HG03442 (cell line): ENCODE measurements at regions not wholly inside any gene's neighbourhood (a gene's known extent, or its start where the extent isn't known, plus 50 kb on each side); places are given as distances from the start of the nearest gene placed in this dataset.

Experiments
- ATAC-seq: cut with Tn5 transposase; IDR thresholded peaks from one replicate; pipeline ENCODE4 v1.9.1; 2021; ENCODE audit warnings: mild to moderate bottlenecking, moderate library complexity; ENCODE audit not compliant: unreplicated experiment

DNA sequence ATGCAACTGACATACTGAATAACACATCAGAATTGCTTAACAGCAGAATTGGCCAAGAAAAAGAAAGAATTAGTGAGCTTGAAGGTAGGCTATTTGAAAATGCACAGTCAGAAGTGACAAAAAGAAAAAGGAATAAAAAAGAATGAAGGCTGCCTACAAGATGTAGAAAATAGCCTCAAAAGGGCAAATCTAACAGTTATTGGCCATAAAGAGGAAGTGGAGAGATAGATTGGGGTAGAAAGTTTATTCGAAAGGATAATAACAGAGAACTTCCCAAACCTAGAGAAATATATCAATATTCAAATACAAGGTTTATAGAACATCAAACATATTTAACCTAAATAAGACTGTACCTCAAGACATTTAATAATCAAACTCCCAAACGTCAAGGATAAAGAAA is 67.5 kb downstream of the ATP6V1G3 start:
- no peak for ATAC-seq

DNA sequence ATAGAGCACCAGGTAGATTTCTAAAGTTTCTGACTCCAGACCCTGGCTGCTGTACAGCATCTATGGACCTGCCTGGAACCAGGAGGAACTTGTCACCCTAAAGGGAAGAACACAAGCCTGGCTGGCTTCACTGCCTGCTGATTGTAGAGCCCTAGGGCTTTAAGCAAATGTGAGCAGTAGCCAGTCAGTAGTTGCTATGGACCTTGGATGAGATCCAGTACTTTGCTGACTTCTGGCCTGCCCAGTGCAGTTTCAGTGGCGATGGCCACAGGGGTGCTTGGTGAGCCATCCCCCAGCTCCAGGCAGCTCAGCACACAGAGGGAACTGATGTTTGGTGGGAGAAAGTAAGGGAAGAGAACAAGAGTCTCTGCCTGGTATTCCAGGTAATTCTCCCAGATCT is 68.4 kb downstream of the ATP6V1G3 start:
- no peak for ATAC-seq

DNA sequence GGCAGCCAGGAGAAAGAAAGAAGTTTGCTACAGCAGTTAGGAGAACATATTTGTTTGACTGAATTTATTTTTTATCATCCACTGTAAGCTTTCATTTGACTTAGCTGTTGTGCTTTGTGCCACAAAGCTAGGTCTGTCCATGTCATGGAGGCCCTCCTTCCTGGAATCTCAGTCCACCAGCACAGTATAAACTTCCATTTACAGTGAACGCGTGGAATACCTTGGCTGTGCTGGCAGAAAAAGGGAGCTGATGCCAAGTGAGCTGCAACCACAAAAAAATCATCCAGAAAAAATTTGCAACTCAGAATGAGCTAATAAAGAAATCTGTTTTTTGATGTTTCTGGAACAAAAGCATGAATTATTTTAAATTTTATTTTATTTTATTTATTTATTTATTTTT is 72.6 kb downstream of the ATP6V1G3 start:
- ATAC-seq, result no peak

DNA sequence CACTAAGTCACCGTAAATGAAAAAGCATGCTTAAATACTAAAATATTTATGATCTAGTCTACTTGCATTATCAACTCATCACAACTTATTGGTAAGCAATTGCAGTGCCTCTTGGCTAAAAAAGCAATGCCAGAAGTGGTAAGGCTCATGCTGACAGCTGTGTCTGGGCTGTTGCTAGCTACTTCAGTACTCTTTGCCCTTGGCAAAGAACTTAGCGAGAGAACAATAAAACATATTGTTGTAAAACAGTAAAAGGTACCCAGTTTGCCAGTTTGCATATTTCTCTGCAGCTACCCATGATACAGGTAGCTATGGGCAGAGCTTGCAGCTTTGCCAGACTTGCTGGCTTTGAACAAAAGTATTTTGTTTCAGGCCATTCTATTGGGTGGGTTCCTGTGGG is 73.1 kb downstream of the ATP6V1G3 start:
- no peak for ATAC-seq

DNA sequence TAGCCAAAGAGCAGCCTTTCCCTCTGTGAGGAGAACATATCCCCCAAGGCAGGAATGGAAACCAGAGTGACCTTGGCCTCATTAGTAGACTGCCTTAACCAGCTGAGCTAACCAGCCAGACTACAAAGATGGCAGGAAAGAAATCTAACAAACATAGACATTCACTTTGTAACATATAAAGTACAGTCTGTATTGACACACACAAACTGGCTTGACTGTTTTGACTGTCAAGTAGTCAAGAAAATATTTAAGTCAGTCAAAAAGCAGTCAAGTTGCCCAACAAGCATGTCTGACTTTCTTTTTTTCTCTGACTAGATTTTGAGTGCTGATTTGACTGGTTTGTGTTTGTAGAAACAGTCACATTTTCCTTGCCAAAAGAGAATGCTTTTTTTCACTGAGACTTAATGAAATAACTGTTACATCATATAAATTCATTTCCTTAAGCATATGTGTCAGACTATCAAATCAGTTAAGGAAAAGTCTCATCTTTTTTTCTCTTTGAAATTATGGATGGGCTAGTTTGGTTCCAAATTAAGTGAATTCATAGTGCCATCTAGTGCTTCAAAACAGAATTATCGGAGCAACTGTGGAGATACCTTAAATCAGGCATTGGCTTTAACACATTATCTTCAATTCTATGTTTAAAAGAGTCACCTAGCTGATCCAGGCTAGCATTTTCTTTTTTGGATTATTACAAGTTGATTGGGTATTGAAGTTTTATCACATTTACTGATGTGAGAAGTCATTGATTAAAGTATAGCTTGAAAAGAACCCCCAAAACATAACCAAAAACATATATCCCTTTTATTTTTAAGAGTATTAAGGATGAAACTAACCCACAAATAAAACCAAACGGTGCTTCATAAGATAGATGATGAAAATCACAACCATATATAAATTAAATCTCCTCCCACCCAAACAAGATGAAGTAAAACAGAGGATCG is 75.0 kb downstream of the ATP6V1G3 start:
- ATAC-seq, result peak; percentile 74

DNA sequence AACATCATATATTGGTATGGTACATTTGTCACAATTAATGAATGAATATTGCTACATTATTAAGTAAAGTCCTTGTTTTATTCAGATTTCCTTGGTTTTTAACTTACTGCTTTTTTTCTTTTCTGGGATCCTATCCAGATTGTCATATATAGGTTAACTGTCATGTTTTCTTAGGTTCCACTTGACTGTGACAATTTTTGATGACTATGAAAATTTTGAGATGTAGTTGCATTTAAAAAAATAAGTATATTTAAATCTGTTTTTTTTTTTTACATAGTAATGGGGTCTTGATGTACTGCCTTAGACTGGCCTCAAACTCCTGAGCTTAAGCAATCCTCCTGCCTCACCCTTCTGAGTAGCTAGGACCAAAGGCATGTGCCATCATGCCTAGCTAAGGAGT is 76.8 kb downstream of the ATP6V1G3 start:
- no peak for ATAC-seq

DNA sequence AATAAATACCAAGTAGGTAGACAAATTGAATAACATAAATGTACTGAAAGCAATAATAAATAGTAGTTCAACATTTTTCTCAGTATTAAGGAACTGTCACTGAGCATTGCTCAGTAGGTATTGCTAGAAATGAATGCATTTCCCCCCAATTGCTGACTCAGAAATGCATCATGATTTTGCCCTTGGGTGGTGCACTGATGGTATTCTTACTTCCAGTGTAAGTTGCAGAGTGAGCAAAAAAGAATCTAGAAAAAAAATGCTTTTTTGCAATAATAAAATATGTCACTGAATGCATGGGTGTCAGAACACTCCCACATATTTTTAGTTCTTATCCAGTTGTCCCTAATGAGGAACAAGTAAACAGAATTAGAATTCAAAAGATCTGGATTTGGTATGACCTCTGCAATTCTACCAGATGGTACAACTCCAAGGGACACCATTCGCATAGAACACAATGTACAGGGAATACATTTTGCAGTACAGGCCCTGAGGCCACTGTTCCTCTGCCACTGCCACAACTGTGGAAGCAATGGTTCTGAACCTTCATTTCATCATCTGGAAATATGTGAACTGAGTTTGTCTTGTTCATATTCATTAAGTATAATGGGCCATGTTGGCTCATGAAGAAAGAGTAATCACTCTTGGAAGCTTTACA is 78.0 kb downstream of the ATP6V1G3 start:
- no peak for ATAC-seq

DNA sequence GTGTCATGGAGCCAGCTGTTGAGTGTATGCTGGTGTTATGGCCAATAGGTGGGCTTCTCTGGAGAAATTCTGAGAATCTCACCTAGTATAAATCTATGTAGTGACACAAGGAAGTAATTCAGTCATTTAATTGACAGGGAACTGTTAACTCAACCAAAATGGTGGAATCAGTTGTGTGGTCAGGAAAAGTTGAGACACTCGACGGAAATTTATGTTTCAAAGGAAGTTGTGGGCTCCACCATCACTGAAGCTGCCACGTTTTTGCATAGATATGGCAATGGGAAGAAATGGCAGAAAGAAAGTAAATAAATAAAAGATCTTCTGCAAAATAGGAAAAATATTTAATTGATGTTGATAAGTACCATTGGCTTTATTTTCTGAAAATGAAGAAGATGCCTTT is 84.5 kb downstream of the ATP6V1G3 start:
- ATAC-seq, result no peak

DNA sequence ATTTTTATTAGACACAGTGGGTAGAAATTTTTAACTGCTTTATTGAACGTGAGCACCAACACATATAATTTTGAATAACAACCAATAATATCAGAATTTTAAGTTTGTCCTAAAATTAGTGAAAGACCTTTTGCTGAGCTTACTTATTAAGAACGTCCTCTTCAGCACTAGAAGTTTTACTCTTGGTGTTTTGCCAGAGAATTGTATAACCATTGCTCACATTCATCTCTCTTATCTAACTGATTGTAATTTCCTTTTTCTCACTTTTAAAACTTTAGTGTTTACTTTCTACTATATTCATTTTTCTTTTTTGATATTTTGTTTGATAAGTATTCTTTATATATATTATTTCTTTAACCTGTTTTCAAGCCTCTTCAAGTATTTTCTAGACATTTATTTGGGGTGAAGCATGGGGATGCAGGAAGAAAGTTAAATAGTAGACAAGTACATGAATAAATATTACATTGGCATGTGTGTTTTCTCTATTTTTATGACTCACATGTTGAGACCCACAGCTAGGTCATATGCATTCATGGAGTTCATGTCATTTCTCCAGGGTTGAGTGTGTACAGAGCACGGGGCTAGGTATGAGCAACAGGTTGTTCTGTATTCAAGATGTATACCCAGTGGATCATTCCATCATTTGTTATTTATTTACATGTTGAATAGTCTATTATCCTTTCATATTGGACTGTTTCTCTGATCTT is 90.6 kb downstream of the ATP6V1G3 start:
- ATAC-seq, result no peak

DNA sequence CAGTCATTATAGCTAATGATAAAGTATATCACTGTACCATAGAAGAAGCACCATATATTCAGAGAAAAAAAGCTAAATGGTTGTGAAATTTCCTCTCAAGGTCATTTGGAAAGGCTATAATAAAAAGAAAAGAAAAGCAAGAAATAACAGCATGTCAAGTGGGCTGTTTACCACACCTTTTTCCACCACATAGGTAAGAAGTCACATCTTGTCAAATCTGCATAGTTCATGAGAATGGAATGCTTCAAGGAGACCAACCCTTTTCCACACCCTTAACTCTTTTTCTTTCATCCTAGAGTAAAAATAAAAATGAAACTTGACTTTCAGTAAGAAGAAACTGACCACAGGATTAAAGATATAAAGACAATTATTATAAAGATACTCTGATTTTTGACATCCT is 91.2 kb downstream of the ATP6V1G3 start:
- no peak for ATAC-seq

DNA sequence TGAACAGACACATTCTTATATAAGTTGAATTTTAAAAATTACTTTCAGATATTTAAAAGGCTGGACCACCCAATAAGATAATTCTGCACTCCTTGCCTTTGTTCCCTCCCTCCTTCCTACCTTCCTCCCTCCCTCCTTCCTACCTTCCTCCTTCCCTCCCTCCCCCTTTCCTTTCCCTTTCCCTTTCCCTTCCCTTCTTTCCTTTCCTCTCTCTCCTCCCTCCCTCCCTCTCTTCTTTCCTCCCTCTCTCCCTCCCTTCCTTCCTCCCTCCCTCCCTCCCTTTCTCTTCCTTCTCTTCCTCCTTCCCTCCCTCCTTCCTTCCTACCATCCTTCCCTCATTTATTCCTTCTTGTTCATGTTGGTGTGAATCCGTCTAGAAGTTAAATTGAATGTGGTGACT is 93.0 kb downstream of the ATP6V1G3 start:
- no peak for ATAC-seq

DNA sequence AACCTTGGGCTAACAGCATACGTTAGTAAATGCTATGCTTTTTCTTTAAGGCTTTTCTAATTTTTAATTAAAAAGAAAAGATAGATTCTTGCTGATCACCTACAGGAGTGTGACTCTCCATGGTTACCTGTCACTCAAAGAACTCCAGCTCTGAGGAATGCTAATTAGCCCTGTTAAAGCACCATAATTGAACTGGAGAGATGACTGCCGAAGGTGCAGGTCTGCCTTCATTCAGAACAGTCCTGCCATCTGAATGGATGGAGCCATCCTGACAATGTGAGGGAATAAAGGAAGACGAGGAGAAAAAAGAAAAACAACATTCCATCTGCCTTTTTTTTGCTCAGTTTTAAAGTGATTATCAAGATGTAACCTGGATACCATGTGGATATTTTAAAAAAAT is 94.6 kb downstream of the ATP6V1G3 start:
- ATAC-seq, result no peak

DNA sequence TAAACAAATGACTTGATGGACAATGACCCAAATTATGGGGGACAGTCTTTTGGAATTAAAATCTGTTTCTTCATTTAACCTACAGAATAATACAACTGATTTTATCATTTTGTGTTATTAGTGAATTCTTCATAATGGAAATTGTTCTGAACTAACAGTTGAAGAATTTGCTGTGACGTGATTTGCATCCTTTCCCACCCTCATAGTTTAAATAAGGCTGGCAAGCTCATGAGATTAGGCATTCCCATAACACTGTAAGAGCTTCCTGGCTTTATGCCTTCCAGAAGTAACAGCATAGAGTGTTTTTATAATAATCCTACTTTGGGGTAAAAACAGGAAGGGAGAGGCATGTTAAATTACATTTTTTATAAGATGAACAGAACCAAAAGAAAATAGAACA is 95.7 kb downstream of the ATP6V1G3 start:
- no peak for ATAC-seq

DNA sequence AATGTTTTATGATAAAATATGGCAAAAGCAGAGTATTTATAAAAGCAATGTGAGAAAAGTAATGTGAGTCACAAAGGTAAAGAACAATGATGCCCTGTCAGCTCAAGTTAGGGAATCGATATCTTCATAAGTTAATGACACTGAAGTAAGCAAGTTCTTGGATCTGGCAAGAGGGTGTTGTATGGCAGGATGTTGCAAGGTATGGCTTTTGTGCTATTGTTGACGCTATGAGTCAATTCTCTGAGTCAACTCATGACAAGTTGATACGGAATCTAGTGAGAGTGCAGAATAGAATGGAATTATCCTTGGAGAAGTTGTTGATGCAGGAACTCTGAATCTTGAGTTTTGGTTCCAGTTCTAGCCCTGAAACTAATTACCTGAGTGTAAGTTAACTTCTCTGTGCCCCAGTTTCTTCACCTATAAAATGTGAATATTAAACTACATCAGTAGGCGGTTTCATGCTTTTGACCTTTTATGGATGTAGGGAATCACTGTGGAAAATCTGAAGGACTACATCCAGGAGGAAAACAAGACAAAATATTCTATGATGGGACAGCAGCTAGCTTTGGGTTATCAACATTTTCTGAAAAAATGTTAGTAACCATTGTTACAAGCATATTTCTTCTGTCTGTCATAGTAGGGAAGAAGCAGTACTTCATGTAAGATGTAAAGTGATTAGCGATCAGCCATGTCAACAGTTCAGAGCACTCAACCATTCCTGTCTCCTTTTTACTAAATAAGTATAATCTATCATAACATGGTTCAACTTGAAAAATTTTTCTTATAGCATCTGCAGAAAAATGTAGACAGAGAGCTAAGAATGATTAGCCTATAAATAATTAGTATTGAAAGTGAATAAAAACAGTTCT is 96.9 kb downstream of the ATP6V1G3 start:
- ATAC-seq, result no peak

DNA sequence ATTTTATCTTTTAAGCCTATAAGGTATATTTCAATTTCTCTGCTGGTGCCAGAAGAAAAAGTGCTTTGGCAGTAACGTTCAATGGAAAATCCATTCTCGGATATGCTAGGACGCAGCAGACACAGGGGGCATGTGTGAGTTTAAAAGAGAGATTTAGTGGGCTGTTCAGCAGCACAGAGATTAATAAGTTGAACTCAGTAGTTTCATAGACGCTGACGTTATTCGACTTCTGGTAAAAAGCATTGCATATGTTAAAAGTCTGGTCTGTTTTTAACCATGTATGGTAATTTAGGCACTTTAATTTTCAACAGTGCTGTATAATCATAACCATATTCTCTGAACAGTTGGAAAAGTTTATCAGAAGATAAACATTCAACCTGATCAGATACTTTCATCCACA is 99.6 kb downstream of the ATP6V1G3 start:
- no peak for ATAC-seq

DNA sequence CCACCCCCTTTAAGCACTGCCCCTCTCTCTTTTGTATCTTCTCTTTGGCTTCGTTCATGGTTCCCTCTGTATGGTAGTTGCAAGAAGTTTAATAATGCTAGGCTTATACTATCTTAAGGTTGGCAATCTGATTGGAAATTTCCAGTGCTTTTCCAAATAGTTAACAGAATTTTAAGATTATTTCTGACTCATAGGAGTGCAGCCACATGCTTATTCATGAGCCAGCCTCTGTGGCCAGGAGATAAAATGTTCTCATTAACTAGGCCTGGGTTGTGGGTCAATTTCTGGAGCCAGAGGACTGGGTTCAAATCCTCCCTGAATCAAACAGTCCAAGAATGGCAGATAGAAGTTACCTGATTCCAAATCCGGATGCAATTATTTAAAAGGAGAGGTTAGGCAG is 103.1 kb downstream of the ATP6V1G3 start:
- ATAC-seq, result no peak

DNA sequence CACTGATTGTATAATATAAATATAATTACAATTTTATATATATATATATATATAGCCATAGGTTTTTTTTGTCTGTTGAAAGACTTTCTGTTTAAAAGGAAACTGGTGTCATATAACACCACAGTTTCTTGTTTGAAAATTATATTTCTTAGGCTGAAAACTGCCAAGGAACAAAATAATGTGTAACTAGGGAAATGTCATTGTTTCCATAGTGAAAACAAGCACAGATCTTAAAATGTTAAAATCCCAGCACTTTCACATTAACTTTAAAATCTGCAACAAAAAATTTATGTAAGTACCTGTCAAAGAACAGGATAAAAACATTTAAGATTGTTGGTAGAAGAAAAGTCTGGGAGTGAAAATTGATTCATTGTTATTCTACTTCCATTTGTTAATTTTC is 104.2 kb downstream of the ATP6V1G3 start:
- no peak for ATAC-seq

DNA sequence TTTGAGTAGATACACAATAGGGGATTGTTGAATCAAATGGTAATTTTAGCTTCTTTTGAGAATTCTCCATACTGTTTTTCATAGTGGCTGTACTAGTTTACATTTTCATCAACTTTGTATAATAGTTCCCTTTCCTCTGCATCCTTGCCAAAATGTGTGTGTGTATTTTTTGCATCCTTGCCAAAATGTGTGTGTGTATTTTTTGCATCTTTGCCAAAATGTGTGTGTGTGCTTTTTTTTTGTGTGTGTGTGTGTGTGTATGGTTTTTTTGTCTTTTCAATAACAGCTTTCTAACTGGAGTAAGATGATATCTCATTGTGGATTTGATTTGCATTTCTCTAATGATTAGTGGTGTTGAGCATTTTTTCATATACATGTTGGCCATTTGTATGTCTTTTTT is 105.4 kb downstream of the ATP6V1G3 start:
- no peak for ATAC-seq

DNA sequence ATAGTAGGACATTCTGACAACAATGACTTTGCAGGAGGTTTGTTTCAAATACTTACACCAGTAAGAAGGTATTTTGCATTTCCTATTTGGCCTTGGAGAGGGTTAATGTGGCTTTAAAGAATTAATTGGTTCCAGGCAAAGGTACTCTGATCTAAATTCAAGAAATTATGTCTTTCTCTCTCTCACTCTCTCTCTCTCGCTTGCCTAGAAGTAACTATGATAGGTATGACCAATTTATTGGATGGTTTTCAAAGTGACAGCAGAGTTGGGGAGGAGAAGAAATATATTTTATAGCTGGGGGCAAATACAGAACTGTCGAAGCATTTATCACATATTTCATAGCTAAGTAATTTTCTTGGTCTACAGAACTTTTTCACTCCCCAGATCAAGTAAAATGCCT is 116.0 kb downstream of the ATP6V1G3 start:
- ATAC-seq, result no peak

DNA sequence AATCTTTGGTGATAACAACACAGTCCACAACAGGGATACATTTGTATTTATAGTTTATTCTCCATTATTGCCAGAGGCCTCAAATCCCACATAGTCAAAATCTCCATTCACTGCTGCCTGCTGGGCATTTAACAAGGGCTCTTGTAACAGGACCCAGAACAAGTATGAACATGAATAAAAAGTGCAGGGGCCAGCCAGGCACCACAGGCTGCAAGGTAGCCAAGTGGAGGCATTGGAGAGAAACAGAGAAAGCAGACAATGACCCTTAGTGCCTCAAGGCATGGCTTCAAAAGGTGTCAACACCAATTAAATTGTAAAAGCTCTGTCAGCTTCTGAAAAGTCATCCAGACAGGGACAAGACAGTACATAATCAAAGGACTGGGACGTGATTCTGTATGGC is 116.8 kb downstream of the ATP6V1G3 start:
- no peak for ATAC-seq

DNA sequence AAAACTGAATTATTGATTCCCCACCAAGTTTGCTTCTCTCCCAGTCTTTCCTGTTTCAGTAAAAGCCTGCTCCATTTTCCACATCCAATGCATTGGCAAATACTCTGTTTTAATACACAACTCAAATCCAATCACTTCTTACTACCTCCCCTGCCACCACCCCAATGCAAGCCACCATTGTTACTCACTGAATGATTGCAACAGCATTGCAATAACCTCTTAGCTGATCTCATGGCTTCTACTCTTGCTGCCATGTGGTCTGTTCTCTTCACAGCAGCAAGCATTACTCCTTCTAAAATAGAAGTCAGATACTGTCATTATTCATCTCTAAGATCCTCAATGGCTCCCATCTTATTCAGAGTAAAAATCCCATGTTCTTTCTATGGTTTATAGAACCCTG is 123.4 kb downstream of the ATP6V1G3 start:
- no peak for ATAC-seq
